Muscle layer of duodenum (tissue), 2 donors: ENCODE measurements at regions not wholly inside any gene's neighbourhood (a gene's known extent, or its start where the extent isn't known, plus 50 kb on each side); places are given as distances from the start of the nearest gene placed in this dataset.

Experiments
- H3K27ac ChIP-seq: one replicate; pipeline ENCODE4 v1.7.0; 2013; ENCODE audit warnings: mild to moderate bottlenecking, low read length
- H3K27me3 ChIP-seq: one replicate; pipeline ENCODE4 v1.7.0; 2013; ENCODE audit warnings: low read depth, mild to moderate bottlenecking, control low read depth, low read length
- H3K36me3 ChIP-seq, 2 donors: one replicate each; pipeline ENCODE4 v1.7.0; 2013; ENCODE audit warnings: low read length in 2 of 2, control low read depth in 1 of 2, mild to moderate bottlenecking in 1 of 2; ENCODE audit not compliant: insufficient read depth in 2 of 2, control insufficient read depth in 1 of 2
- H3K4me1 ChIP-seq, 2 donors: one replicate each; pipeline ENCODE4 v1.7.0; 2013; ENCODE audit warnings: low read length in 2 of 2, mild to moderate bottlenecking in 2 of 2, control low read depth in 1 of 2, moderate library complexity in 1 of 2; ENCODE audit not compliant: insufficient read depth in 2 of 2, control insufficient read depth in 1 of 2
- H3K4me3 ChIP-seq, 2 donors: one replicate each; pipeline ENCODE4 v1.7.0; 2013; ENCODE audit warnings: low read length in 2 of 2, low read depth in 1 of 2, mild to moderate bottlenecking in 1 of 2
- H3K9me3 ChIP-seq, 2 donors: one replicate each; pipeline ENCODE4 v1.7.0; 2013; ENCODE audit warnings: low read length in 2 of 2, control low read depth in 1 of 2, mild to moderate bottlenecking in 1 of 2; ENCODE audit not compliant: control insufficient read depth in 1 of 2
- donor health status: healthy.

GRCh38 chr6:19041906-19042305 is 654.8 kb downstream of the RNF144B start:
- H3K4me3 ChIP-seq = no peak overlapping the region

GRCh38 chr6:19042420-19042819 is 655.3 kb downstream of the RNF144B start:
- Histone ChIP-seq H3K4me1 (peaks cover 0 to 5% of the 10 kb centered on the region in 2 donors), H3K27ac (no peak overlapping the region), H3K36me3 (no peaks in the 10 kb centered on the region), H3K27me3 (no peaks in the 10 kb centered on the region), H3K4me3 (no peak overlapping the region), H3K9me3 (no peaks in the 10 kb centered on the region)

More at GRCh38 chr6:19041906-19042305, 654.8 kb downstream of the RNF144B start:
- Histone ChIP-seq H3K27me3 (no peaks in the 10 kb centered on the region), H3K4me1 (peaks cover 0 to 5% of the 10 kb centered on the region in 2 donors), H3K9me3 (no peaks in the 10 kb centered on the region), H3K36me3 (no peaks in the 10 kb centered on the region), H3K27ac (no peak overlapping the region)

GRCh38 chr6:19050765-19051164 is 663.6 kb downstream of the RNF144B start:
- H3K9me3 ChIP-seq = no peaks in the 10 kb centered on the region
- no peaks in the 10 kb centered on the region for H3K27me3 ChIP-seq
- H3K4me1 ChIP-seq = no peaks in the 10 kb centered on the region
- H3K36me3 ChIP-seq = no peaks in the 10 kb centered on the region
- no peak overlapping the region for H3K27ac ChIP-seq
- H3K4me3 ChIP-seq = no peak overlapping the region

- no peaks in the 10 kb centered on the region for H3K4me1 ChIP-seq
- no peaks in the 10 kb centered on the region for H3K36me3 ChIP-seq
- H3K27me3 ChIP-seq = no peaks in the 10 kb centered on the region
- H3K27ac ChIP-seq = no peak overlapping the region
- no peak overlapping the region for H3K4me3 ChIP-seq
- no peaks in the 10 kb centered on the region for H3K9me3 ChIP-seq
Measured at GRCh38 chr6:19052219-19052618, 665.1 kb downstream of the RNF144B start.

- H3K27ac ChIP-seq = no peak overlapping the region
- no peaks in the 10 kb centered on the region for H3K4me1 ChIP-seq
- H3K4me3 ChIP-seq = no peak overlapping the region
- H3K9me3 ChIP-seq = no peaks in the 10 kb centered on the region
- H3K36me3 ChIP-seq = no peaks in the 10 kb centered on the region
- no peaks in the 10 kb centered on the region for H3K27me3 ChIP-seq
Measured at GRCh38 chr6:19059102-19059501, 672.0 kb downstream of the RNF144B start.

GRCh38 chr6:19067165-19067564 is 680.0 kb downstream of the RNF144B start:
- H3K9me3 ChIP-seq = peaks cover 0 to 6% of the 10 kb centered on the region in 2 donors
- no peaks in the 10 kb centered on the region for H3K27me3 ChIP-seq
- H3K4me3 ChIP-seq = no peak overlapping the region
- no peak overlapping the region for H3K27ac ChIP-seq
- no peaks in the 10 kb centered on the region for H3K4me1 ChIP-seq
- H3K36me3 ChIP-seq = no peaks in the 10 kb centered on the region

GRCh38 chr6:19070520-19070919 is 683.4 kb downstream of the RNF144B start:
- Histone ChIP-seq H3K27me3 (no peaks in the 10 kb centered on the region), H3K27ac (no peak overlapping the region), H3K9me3 (peaks cover 5 to 6% of the 10 kb centered on the region in 2 donors), H3K4me1 (no peaks in the 10 kb centered on the region), H3K36me3 (no peaks in the 10 kb centered on the region), H3K4me3 (no peak overlapping the region)

GRCh38 chr6:19083801-19084200 is 696.7 kb downstream of the RNF144B start:
- Histone ChIP-seq H3K4me1 (no peaks in the 10 kb centered on the region), H3K36me3 (no peaks in the 10 kb centered on the region), H3K4me3 (no peak overlapping the region), H3K27ac (no peak overlapping the region), H3K27me3 (no peaks in the 10 kb centered on the region), H3K9me3 (no peaks in the 10 kb centered on the region)

- no peak overlapping the region for H3K27ac ChIP-seq
- H3K9me3 ChIP-seq = no peaks in the 10 kb centered on the region
- H3K4me1 ChIP-seq = no peaks in the 10 kb centered on the region
- no peaks in the 10 kb centered on the region for H3K27me3 ChIP-seq
- no peak overlapping the region for H3K4me3 ChIP-seq
- H3K36me3 ChIP-seq = no peaks in the 10 kb centered on the region
Measured at GRCh38 chr6:19086480-19086879, 699.3 kb downstream of the RNF144B start.

- Histone ChIP-seq H3K9me3 (no peaks in the 10 kb centered on the region), H3K4me3 (no peak overlapping the region), H3K36me3 (no peaks in the 10 kb centered on the region), H3K4me1 (no peaks in the 10 kb centered on the region), H3K27me3 (no peaks in the 10 kb centered on the region), H3K27ac (no peak overlapping the region)
Measured at GRCh38 chr6:19087296-19087695, 700.1 kb downstream of the RNF144B start.

GRCh38 chr6:19087897-19088296 is 700.7 kb downstream of the RNF144B start:
- Histone ChIP-seq H3K4me3 (no peak overlapping the region), H3K27me3 (no peaks in the 10 kb centered on the region), H3K27ac (no peak overlapping the region), H3K4me1 (no peaks in the 10 kb centered on the region), H3K36me3 (no peaks in the 10 kb centered on the region), H3K9me3 (no peaks in the 10 kb centered on the region)

- peaks cover 0 to 11% of the 10 kb centered on the region in 2 donors for H3K9me3 ChIP-seq
- no peak overlapping the region for H3K4me3 ChIP-seq
- no peaks in the 10 kb centered on the region for H3K27me3 ChIP-seq
- no peak overlapping the region for H3K27ac ChIP-seq
- no peaks in the 10 kb centered on the region for H3K4me1 ChIP-seq
- H3K36me3 ChIP-seq = no peaks in the 10 kb centered on the region
Measured at GRCh38 chr6:19100752-19101151, 713.6 kb downstream of the RNF144B start.
